CD4-positive, alpha-beta T cell (primary cell): ENCODE measurements at regions not wholly inside any gene's neighbourhood (a gene's known extent, or its start where the extent isn't known, plus 50 kb on each side); places are given as distances from the start of the nearest gene placed in this dataset.

Experiments
- ATAC-seq: fragments of 200-7000 bp; cut with Tn5 transposase; one replicate; pipeline ENCODE4 v1.10.0; 2022; ENCODE audit warnings: mild to moderate bottlenecking; ENCODE audit not compliant: poor library complexity
- CTCF ChIA-PET: fragments of 350-600 bp; sonication (Branson Sonifier 250); formaldehyde crosslinking; loops from one replicate; lab custom pipeline; 2021; ENCODE audit warnings: antibody characterized with exemption, inconsistent platforms; lab: Charles Lee
- POLR2A ChIA-PET: fragments of 350-600 bp; sonication (Branson Sonifier 250); formaldehyde crosslinking; loops from one replicate; lab custom pipeline; 2021; ENCODE audit warnings: antibody characterized with exemption, inconsistent platforms; lab: Charles Lee
- DNase-seq, 14 experiments: peaks; one replicate each; pipeline ENCODE4 v3.0.0-alpha.2; 2013 to 2020; ENCODE audit warnings: mixed read lengths in 2 of 14
- H3K27ac ChIP-seq, 2 donors: one replicate each; pipeline versions ENCODE4 v1.5.1 to v1.7.0; 2013; ENCODE audit warnings: low read length in 2 of 2, low read depth in 1 of 2, mild to moderate bottlenecking in 1 of 2
- H3K27me3 ChIP-seq, 2 experiments: 1 replicate in 1 of 2; 2 replicates in 1 of 2; pipeline versions ENCODE4 v1.6.1 to v1.7.0; 2013; ENCODE audit warnings: low read length in 2 of 2, control low read depth in 1 of 2, mild to moderate bottlenecking in 1 of 2, moderate library complexity in 1 of 2; ENCODE audit not compliant: insufficient read depth in 2 of 2, control insufficient read depth in 1 of 2
- H3K36me3 ChIP-seq: one replicate; pipeline ENCODE4 v1.6.1; 2013; ENCODE audit warnings: low read length, control low read depth; ENCODE audit not compliant: insufficient read depth
- H3K4me1 ChIP-seq: one replicate; pipeline ENCODE4 v1.6.1; 2013; ENCODE audit warnings: low read length, control low read depth; ENCODE audit not compliant: insufficient read depth
- H3K4me3 ChIP-seq: one replicate; pipeline ENCODE4 v1.5.1; 2013; ENCODE audit warnings: mild to moderate bottlenecking, low read length, moderate library complexity
- H3K9me3 ChIP-seq, 2 experiments: 1 replicate in 1 of 2; 2 replicates in 1 of 2; pipeline versions ENCODE4 v1.6.1 to v1.7.0; 2013; ENCODE audit warnings: low read length in 2 of 2, mild to moderate bottlenecking in 2 of 2, control low read depth in 1 of 2, moderate library complexity in 1 of 2; ENCODE audit not compliant: control insufficient read depth in 1 of 2, insufficient read depth in 1 of 2
- H3K27ac Mint-ChIP-seq: one replicate; pipeline ENCODE4 v1.8.0; 2020; ENCODE audit warnings: mixed read lengths
- H3K27me3 Mint-ChIP-seq: one replicate; pipeline ENCODE4 v1.8.0; 2021; ENCODE audit warnings: mixed read lengths
- H3K36me3 Mint-ChIP-seq: one replicate; pipeline ENCODE4 v1.8.0; 2021; ENCODE audit warnings: low read depth, mixed read lengths
- H3K4me1 Mint-ChIP-seq: one replicate; pipeline ENCODE4 v1.8.0; 2021; ENCODE audit warnings: low read depth, mixed read lengths
- H3K4me3 Mint-ChIP-seq: one replicate; pipeline ENCODE4 v1.8.0; 2020; ENCODE audit warnings: mild to moderate bottlenecking, mixed read lengths
- H3K9me3 Mint-ChIP-seq: one replicate; pipeline ENCODE4 v1.8.0; 2020; ENCODE audit warnings: mixed read lengths
- CTCF ChIP-seq: fragments of 200-600 bp; IDR thresholded peaks from one replicate; pipeline ENCODE4 v1.8.0; 2022; ENCODE audit warnings: antibody characterized with exemption, mild to moderate bottlenecking
- intact Hi-C, 2 experiments: fragments of 100-400 bp; cut with DNase I in 1 of 2; cut with micrococcal nuclease in 1 of 2; formaldehyde crosslinking; loops; one replicate each; pipeline versions ENCODE4 v1.15.1 to v1.9.0; 2023 to 2025; cut with DNase I, micrococcal nuclease

GRCh38 chr5:106545325-106545724 is 1125.4 kb downstream of the EFNA5 start:
- Mint-ChIP-seq H3K27me3 (no peaks in the 10 kb centered on the region), H3K9me3 (peaks cover 7% of the 10 kb centered on the region), H3K36me3 (no peaks in the 10 kb centered on the region), H3K4me3 (no peak overlapping the region), H3K4me1 (no peaks in the 10 kb centered on the region), H3K27ac (no peak overlapping the region)
- H3K4me1 ChIP-seq: no peaks in the 10 kb centered on the region
- no peaks in the 10 kb centered on the region for H3K36me3 ChIP-seq
- no peak overlapping the region for H3K27ac ChIP-seq
- intact Hi-C loops: no loop called here
- CTCF ChIA-PET: no interaction called here
- no peak for ATAC-seq
- H3K4me3 ChIP-seq: no peak overlapping the region
- no peak for TF ChIP-seq CTCF
- POLR2A ChIA-PET: no interaction called here
- H3K27me3 ChIP-seq: no peaks in the 10 kb centered on the region
- peaks cover 3 to 8% of the 10 kb centered on the region in 2 experiments for H3K9me3 ChIP-seq
- DNase-seq: no peak

- Histone ChIP-seq H3K27me3 (no peaks in the 10 kb centered on the region), H3K9me3 (peaks cover 3 to 8% of the 10 kb centered on the region in 2 experiments), H3K27ac (no peak overlapping the region), H3K4me1 (no peaks in the 10 kb centered on the region), H3K4me3 (no peak overlapping the region), H3K36me3 (no peaks in the 10 kb centered on the region)
- H3K4me3 Mint-ChIP-seq: no peak overlapping the region
- no peak for DNase-seq
- ChIA-PET CTCF (no interaction called here), POLR2A (no interaction called here)
- peaks cover 7% of the 10 kb centered on the region for H3K9me3 Mint-ChIP-seq
- no peaks in the 10 kb centered on the region for H3K4me1 Mint-ChIP-seq
- no peaks in the 10 kb centered on the region for H3K36me3 Mint-ChIP-seq
- H3K27me3 Mint-ChIP-seq: no peaks in the 10 kb centered on the region
- TF ChIP-seq CTCF: no peak
- ATAC-seq: no peak
- intact Hi-C loops: no loop called here
- no peak overlapping the region for H3K27ac Mint-ChIP-seq
Observed at GRCh38 chr5:106543330-106543729, 1127.4 kb downstream of the EFNA5 start.

- ChIA-PET CTCF (no interaction called here), POLR2A (no interaction called here)
- intact Hi-C loops: no loop called here
- no peak for TF ChIP-seq CTCF
- H3K36me3 ChIP-seq: no peaks in the 10 kb centered on the region
- H3K4me1 ChIP-seq: no peaks in the 10 kb centered on the region
- H3K4me1 Mint-ChIP-seq: no peaks in the 10 kb centered on the region
- no peak overlapping the region for H3K27ac ChIP-seq
- H3K4me3 Mint-ChIP-seq: no peak overlapping the region
- no peak overlapping the region for H3K4me3 ChIP-seq
- H3K27me3 ChIP-seq: no peaks in the 10 kb centered on the region
- H3K27me3 Mint-ChIP-seq: no peaks in the 10 kb centered on the region
- H3K9me3 ChIP-seq: no peaks in the 10 kb centered on the region
- DNase-seq: no peak
- ATAC-seq: no peak
- no peak overlapping the region for H3K27ac Mint-ChIP-seq
- H3K9me3 Mint-ChIP-seq: peaks cover 15% of the 10 kb centered on the region
- no peaks in the 10 kb centered on the region for H3K36me3 Mint-ChIP-seq
Observed at GRCh38 chr5:106530150-106530549, 1140.6 kb downstream of the EFNA5 start.
